SK-N-SH (cell line): ENCODE measurements at regions not wholly inside any gene's neighbourhood (a gene's known extent, or its start where the extent isn't known, plus 50 kb on each side); places are given as distances from the start of the nearest gene placed in this dataset.

Experiments
- CTCF ChIA-PET: fragments of 300-600, 350-600 bp; formaldehyde crosslinking; extraction: SDS; loops from one replicate; lab custom pipeline; 2021; lab: Yijun Ruan, JAX
- POLR2A ChIA-PET: fragments of 350-600 bp; sonication (Branson Sonifier 250); formaldehyde crosslinking; extraction: SDS; loops from one replicate; lab custom pipeline; 2020; ENCODE audit warnings: antibody characterized with exemption, inconsistent platforms; lab: Yijun Ruan, JAX
- DNase-seq: peaks from one replicate; pipeline ENCODE4 v3.0.0; 2012
- H2AFZ ChIP-seq: fragments of 200-600 bp; sonication (generic); 2 replicates; pipeline ENCODE4 v1.8.1; 2016; ENCODE audit warnings: antibody characterized with exemption, mild to moderate bottlenecking, low read depth
- H3F3A ChIP-seq: fragments of 200-600 bp; sonication (generic); replicated peaks from 2 replicates; pipeline ENCODE3; 2016; ENCODE audit warnings: antibody characterized with exemption, mild to moderate bottlenecking; ENCODE audit not compliant: insufficient read depth
- H3K27ac ChIP-seq, 2 experiments: fragments of 200-500 bp in 1 of 2; fragments of 200-600 bp in 1 of 2; sonication (Bioruptor generic) in 1 of 2; sonication (generic), shearing (Covaris generic) in 1 of 2; 2 replicates each; pipeline versions ENCODE4 v1.5.1 to v1.6.1; 2014 to 2016; ENCODE audit warnings: low read depth in 2 of 2, inconsistent platforms in 1 of 2, low read length in 1 of 2, mild to moderate bottlenecking in 1 of 2, mixed read lengths in 1 of 2
- H3K27me3 ChIP-seq: fragments of 200-600 bp; sonication (generic), shearing (Covaris generic); 2 replicates; pipeline ENCODE4 v1.6.1; 2016; ENCODE audit warnings: mixed run types; ENCODE audit not compliant: insufficient read depth
- H3K36me3 ChIP-seq, 2 experiments: fragments of 200-500 bp in 1 of 2; fragments of 200-600 bp in 1 of 2; sonication (Bioruptor generic) in 1 of 2; sonication (generic) in 1 of 2; replicated peaks in 1 of 2; 2 replicates each; pipeline versions ENCODE3 to v1.5.1; 2014 to 2016; ENCODE audit warnings: low read length in 1 of 2, mild to moderate bottlenecking in 1 of 2; ENCODE audit not compliant: insufficient read depth in 2 of 2, control insufficient read depth in 1 of 2
- H3K4me1 ChIP-seq, 2 experiments: fragments of 200-500 bp in 1 of 2; fragments of 200-600 bp in 1 of 2; sonication (Bioruptor generic) in 1 of 2; sonication (generic), shearing (Covaris generic) in 1 of 2; 2 replicates each; pipeline versions ENCODE4 v1.5.1 to v1.6.1; 2014 to 2016; ENCODE audit warnings: low read depth in 1 of 2, low read length in 1 of 2, mixed run types in 1 of 2; ENCODE audit not compliant: insufficient read depth in 2 of 2, control insufficient read depth in 1 of 2
- H3K4me2 ChIP-seq: fragments of 200-600 bp; sonication (generic), shearing (Covaris generic); 2 replicates; pipeline ENCODE4 v1.6.1; 2017; ENCODE audit warnings: mixed run types
- H3K4me3 ChIP-seq, 2 experiments: fragments of 200-500 bp in 1 of 2; fragments of 200-600 bp in 1 of 2; sonication (Bioruptor generic) in 1 of 2; sonication (generic), shearing (Covaris generic) in 1 of 2; 2 replicates each; pipeline versions ENCODE4 v1.5.1 to v1.8.1; 2014 to 2016; ENCODE audit warnings: low read depth in 2 of 2, inconsistent platforms in 1 of 2, low read length in 1 of 2, mild to moderate bottlenecking in 1 of 2, mixed read lengths in 1 of 2, moderate library complexity in 1 of 2
- H3K79me2 ChIP-seq: fragments of 200-600 bp; sonication (generic); 2 replicates; pipeline ENCODE4 v1.8.1; 2017; ENCODE audit warnings: mild to moderate bottlenecking; ENCODE audit not compliant: insufficient read depth
- H3K9ac ChIP-seq: fragments of 200-600 bp; sonication (generic); 2 replicates; pipeline ENCODE4 v1.6.1; 2017; ENCODE audit warnings: mixed run types
- H3K9me2 ChIP-seq: fragments of 200-600 bp; sonication (generic); 2 replicates; pipeline ENCODE4 v1.6.1; 2017; ENCODE audit warnings: mixed run types
- H3K9me3 ChIP-seq: fragments of 200-600 bp; sonication (generic); 2 replicates; pipeline ENCODE4 v1.6.1; 2017; ENCODE audit warnings: mixed run types, mild to moderate bottlenecking, moderate library complexity
- H4K20me1 ChIP-seq: fragments of 200-600 bp; sonication (generic); 2 replicates; pipeline ENCODE4 v1.6.1; 2017; ENCODE audit warnings: mild to moderate bottlenecking, mixed run types; ENCODE audit not compliant: insufficient read depth
- GATA2 ChIP-seq: sonication (generic); formaldehyde crosslinking; IDR thresholded peaks from 2 replicates; pipeline ENCODE4 v1.5.0; 2020; ENCODE audit warnings: mild to moderate bottlenecking, missing genetic modification reagents
- MEF2A ChIP-seq: IDR thresholded peaks from 2 replicates; pipeline ENCODE4 v1.4.0; 2012; ENCODE audit warnings: low read depth, borderline replicate concordance
- NRF1 ChIP-seq: IDR thresholded peaks from 2 replicates; pipeline ENCODE4 v1.6.1; 2012; ENCODE audit warnings: low read depth, mild to moderate bottlenecking, low read length
- RAD21 ChIP-seq: IDR thresholded peaks from 2 replicates; pipeline ENCODE4 v1.6.1; 2012; ENCODE audit warnings: mild to moderate bottlenecking, low read length
- REST ChIP-seq: IDR thresholded peaks from 2 replicates; pipeline ENCODE4 v1.6.1; 2012; ENCODE audit warnings: mild to moderate bottlenecking, low read depth, low read length, moderate library complexity
- TCF12 ChIP-seq: IDR thresholded peaks from 2 replicates; pipeline ENCODE4 v1.4.0; 2012
- ZBTB33 ChIP-seq: IDR thresholded peaks from 2 replicates; pipeline ENCODE4 v1.4.0; 2012; ENCODE audit warnings: low read depth, borderline replicate concordance
- WGBS: methylation state at CpG from one replicate; pipeline ENCODE4 v1.1.6; 2017; ENCODE audit warnings: low lambda C conversion rate; 5-methylcytosine and 5-hydroxymethylcytosine counted together
- TF ChIP-seq, protein P1 (sequence below): IDR thresholded peaks from 2 replicates; pipeline ENCODE4 v1.4.0; 2012; ENCODE audit warnings: low read depth, borderline replicate concordance
- TF ChIP-seq, protein P2 (sequence below): fragments of 200-600 bp; sonication (generic); IDR thresholded peaks from 2 replicates; pipeline ENCODE4 v1.6.1; 2017; ENCODE audit warnings: antibody characterized with exemption, mild to moderate bottlenecking, moderate library complexity

GRCh38 chr6:144534180-144534579 is 249.0 kb downstream of the UTRN start (continued):
- TF ChIP-seq REST (no peak), NRF1 (no peak), TCF12 (no peak), MEF2A (no peak), GATA2 (CRISPR knock-in tag) (no peak), ZBTB33 (no peak), RAD21 (no peak)
- TF ChIP-seq, protein P1, sequence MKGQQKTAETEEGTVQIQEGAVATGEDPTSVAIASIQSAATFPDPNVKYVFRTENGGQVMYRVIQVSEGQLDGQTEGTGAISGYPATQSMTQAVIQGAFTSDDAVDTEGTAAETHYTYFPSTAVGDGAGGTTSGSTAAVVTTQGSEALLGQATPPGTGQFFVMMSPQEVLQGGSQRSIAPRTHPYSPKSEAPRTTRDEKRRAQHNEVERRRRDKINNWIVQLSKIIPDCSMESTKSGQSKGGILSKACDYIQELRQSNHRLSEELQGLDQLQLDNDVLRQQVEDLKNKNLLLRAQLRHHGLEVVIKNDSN, result no peak
- TF ChIP-seq, all 33 proteins: peak for 0

GRCh38 chr6:144535630-144536029 is 250.5 kb downstream of the UTRN start:
- 9% methylated on average over 2 of the region's 2 CpGs for WGBS
- Histone ChIP-seq H3K4me1 (no peaks in the 10 kb centered on the region; a peak in 1 of 4 replicates), H3K4me3 (no peak overlapping the region), H3K27me3 (no peaks in the 10 kb centered on the region), H3K4me2 (no peak overlapping the region), H3K27ac (no peak overlapping the region), H3K9me2 (no peaks in the 10 kb centered on the region), H2AFZ (no peak overlapping the region), H3K9ac (no peak overlapping the region), H4K20me1 (no peaks in the 10 kb centered on the region), H3K36me3 (no peaks in the 10 kb centered on the region), H3K79me2 (no peaks in the 10 kb centered on the region), H3K9me3 (no peaks in the 10 kb centered on the region), H3F3A (no peaks in the 10 kb centered on the region)
- ChIA-PET POLR2A (no interaction called here), CTCF (interaction anchor here (1.2 kb wide), 1 partner anchor 13 kb away, joined by 5 read pairs; no protein-coding TSS in a partner anchor)
- no peak for TF ChIP-seq RAD21
- TF ChIP-seq, protein P2, sequence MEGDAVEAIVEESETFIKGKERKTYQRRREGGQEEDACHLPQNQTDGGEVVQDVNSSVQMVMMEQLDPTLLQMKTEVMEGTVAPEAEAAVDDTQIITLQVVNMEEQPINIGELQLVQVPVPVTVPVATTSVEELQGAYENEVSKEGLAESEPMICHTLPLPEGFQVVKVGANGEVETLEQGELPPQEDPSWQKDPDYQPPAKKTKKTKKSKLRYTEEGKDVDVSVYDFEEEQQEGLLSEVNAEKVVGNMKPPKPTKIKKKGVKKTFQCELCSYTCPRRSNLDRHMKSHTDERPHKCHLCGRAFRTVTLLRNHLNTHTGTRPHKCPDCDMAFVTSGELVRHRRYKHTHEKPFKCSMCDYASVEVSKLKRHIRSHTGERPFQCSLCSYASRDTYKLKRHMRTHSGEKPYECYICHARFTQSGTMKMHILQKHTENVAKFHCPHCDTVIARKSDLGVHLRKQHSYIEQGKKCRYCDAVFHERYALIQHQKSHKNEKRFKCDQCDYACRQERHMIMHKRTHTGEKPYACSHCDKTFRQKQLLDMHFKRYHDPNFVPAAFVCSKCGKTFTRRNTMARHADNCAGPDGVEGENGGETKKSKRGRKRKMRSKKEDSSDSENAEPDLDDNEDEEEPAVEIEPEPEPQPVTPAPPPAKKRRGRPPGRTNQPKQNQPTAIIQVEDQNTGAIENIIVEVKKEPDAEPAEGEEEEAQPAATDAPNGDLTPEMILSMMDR, result no peak
- no peak for DNase-seq
